ENCODE measurements at regions not wholly inside any gene's neighbourhood (a gene's known extent, or its start where the extent isn't known, plus 50 kb on each side); places are given as distances from the start of the nearest gene placed in this dataset.
"Not testable (repeated sequence)": the region's sequence is repeated elsewhere in the genome, so short reads cannot be mapped to it uniquely, and the experiment has no call there.

DNA sequence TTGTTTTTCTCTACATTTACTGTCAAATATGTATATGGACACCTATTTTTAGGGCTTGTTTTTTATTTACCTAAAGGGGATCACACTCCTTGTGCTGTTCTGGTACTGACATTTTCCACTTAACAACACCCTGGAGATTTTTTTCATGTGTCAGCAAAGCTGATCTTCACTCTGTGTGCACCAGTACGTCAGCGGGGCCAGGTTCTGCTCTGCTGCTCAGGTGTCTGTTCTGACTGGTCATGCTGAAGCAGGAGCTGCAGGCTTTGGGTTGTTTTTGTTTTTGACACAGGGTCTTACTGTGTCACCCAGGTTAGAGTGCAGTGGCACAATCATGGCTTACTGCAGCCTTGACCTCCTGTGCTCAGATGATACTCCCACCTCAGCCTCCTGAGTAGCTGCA, 81.9 kb upstream of the CCND2 start:
- Histone ChIP-seq H3K27me3 (ENCODE audit: insufficient read depth, insufficient read length) (no peaks in the 10 kb centered on the region), H3K9ac (ENCODE audit: insufficient read length, low read depth) (no peak overlapping the region), H3K9me3 (ENCODE audit: insufficient read depth, low read length) (no peaks in the 10 kb centered on the region), H3K4me1 (ENCODE audit: insufficient read depth, insufficient read length) (peaks cover under 1% of the 10 kb centered on the region), H3K36me3 (ENCODE audit: insufficient read depth, insufficient read length, low read length) (no peaks in the 10 kb centered on the region), H3K4me3 (ENCODE audit: insufficient read length, low read depth) (no peak overlapping the region)
- no peak for DNase-seq (ENCODE audit: low read depth, low spot score)
- no peak for TF ChIP-seq YY1 (IDR thresholded peaks at IDR 0.05; ENCODE audit: insufficient read depth, insufficient read length)
- no peak for TF ChIP-seq SUZ12 (IDR thresholded peaks at IDR 0.05; ENCODE audit: extremely low read depth, insufficient read depth, insufficient read length)
- no peak for TF ChIP-seq ZNF274 (IDR thresholded peaks at IDR 0.05; ENCODE audit: low read depth, low read length)

DNA sequence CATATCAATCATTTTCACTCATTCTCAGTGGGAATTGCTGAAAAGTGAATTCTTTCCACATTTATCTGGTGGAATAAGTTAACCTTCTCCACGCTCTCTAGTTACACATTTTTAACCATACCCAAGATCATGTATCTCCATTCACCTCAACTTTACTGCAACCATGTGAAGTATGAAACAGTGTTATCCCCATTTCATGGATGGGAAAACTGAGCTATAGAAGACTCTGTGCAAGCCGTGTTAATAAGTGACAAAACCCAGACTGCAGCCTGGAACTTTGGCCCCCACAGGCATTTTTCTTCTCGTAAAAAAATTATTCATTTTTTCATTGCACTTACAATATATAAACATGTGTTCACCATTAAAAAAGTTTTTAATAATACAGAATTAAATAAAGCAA, 82.4 kb upstream of the CCND2 start:
- Histone ChIP-seq H3K9me3 (ENCODE audit: insufficient read depth, low read length) (no peaks in the 10 kb centered on the region), H3K36me3 (ENCODE audit: insufficient read depth, insufficient read length, low read length) (no peaks in the 10 kb centered on the region), H3K4me1 (ENCODE audit: insufficient read depth, insufficient read length) (no peaks in the 10 kb centered on the region), H3K9ac (ENCODE audit: insufficient read length, low read depth) (no peak overlapping the region), H3K4me3 (ENCODE audit: insufficient read length, low read depth) (no peak overlapping the region), H3K27me3 (ENCODE audit: insufficient read depth, insufficient read length) (no peaks in the 10 kb centered on the region)
- no peak for DNase-seq (ENCODE audit: low read depth, low spot score)
- no peak for TF ChIP-seq YY1 (IDR thresholded peaks at IDR 0.05; ENCODE audit: insufficient read depth, insufficient read length)
- TF ChIP-seq ZNF274 (IDR thresholded peaks at IDR 0.05; ENCODE audit: low read depth, low read length), result no peak
- no peak for TF ChIP-seq SUZ12 (IDR thresholded peaks at IDR 0.05; ENCODE audit: extremely low read depth, insufficient read depth, insufficient read length)

DNA sequence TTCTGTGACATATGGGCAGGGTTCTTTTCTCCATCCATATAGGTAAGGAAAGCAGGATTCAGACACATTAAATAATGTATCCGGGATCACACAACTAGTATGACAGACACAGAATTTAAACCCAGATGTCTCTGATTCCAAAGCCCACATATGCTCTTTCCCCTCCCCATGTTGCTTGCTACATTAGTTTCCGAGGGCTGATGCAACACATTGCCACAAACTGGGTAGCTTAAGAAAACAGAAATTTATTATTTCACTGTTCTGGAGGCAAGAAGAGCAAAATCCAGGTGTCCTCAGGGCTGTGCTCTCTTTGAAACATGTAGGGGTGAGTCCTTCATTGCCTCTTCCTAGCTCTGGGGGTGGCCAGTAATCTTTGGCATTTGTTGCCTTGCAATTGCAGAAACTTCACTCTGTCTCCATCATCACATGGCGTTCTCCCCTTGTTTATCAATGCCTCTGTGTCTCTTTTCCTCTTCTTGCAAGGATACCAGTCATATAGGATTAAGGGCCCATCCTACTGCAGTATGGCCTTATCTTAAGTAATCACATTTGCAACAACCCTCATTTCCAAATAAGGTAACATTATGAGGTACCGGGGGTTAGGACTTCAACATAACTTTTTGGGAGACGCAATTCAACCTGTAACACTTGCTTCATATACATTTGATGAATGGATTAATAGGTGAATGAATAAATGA, 83.0 kb upstream of the CCND2 start:
- Histone ChIP-seq H3K9ac (ENCODE audit: insufficient read length, low read depth) (no peak overlapping the region), H3K27me3 (ENCODE audit: insufficient read depth, insufficient read length) (no peaks in the 10 kb centered on the region), H3K36me3 (ENCODE audit: insufficient read depth, insufficient read length, low read length) (no peaks in the 10 kb centered on the region), H3K4me1 (ENCODE audit: insufficient read depth, insufficient read length) (no peaks in the 10 kb centered on the region), H3K9me3 (ENCODE audit: insufficient read depth, low read length) (no peaks in the 10 kb centered on the region), H3K4me3 (ENCODE audit: insufficient read length, low read depth) (no peak overlapping the region)
- DNase-seq (ENCODE audit: low read depth, low spot score), result no peak
- TF ChIP-seq YY1 (IDR thresholded peaks at IDR 0.05; ENCODE audit: insufficient read depth, insufficient read length) (no peak), SUZ12 (IDR thresholded peaks at IDR 0.05; ENCODE audit: extremely low read depth, insufficient read depth, insufficient read length) (no peak), ZNF274 (IDR thresholded peaks at IDR 0.05; ENCODE audit: low read depth, low read length) (no peak)

DNA sequence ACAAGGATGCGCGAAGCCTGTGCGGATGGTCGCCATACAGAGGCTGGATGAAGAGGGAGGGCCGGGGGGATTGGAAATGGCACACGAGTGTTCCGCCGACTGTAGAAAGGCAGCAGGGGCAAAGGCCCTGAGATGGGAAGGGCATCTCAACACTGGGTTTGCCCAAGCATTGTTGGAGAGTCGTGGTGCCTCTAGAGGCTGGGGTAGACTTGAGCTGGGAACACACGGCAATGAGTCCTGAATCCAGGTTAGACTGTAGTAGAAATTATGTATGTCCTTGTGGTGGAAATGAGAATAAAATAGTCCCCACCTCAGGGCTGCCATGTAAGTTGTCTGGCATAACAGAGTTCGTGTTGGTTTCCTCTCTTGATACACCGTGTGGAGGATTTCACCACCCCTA, 83.8 kb upstream of the CCND2 start:
- Histone ChIP-seq H3K4me1 (ENCODE audit: insufficient read depth, insufficient read length) (no peaks in the 10 kb centered on the region), H3K9ac (ENCODE audit: insufficient read length, low read depth) (no peak overlapping the region), H3K4me3 (ENCODE audit: insufficient read length, low read depth) (no peak overlapping the region), H3K9me3 (ENCODE audit: insufficient read depth, low read length) (no peaks in the 10 kb centered on the region), H3K36me3 (ENCODE audit: insufficient read depth, insufficient read length, low read length) (no peaks in the 10 kb centered on the region), H3K27me3 (ENCODE audit: insufficient read depth, insufficient read length) (no peaks in the 10 kb centered on the region)
- TF ChIP-seq YY1 (IDR thresholded peaks at IDR 0.05; ENCODE audit: insufficient read depth, insufficient read length) (no peak), ZNF274 (IDR thresholded peaks at IDR 0.05; ENCODE audit: low read depth, low read length) (no peak), SUZ12 (IDR thresholded peaks at IDR 0.05; ENCODE audit: extremely low read depth, insufficient read depth, insufficient read length) (no peak)
- DNase-seq (ENCODE audit: low read depth, low spot score), result no peak

DNA sequence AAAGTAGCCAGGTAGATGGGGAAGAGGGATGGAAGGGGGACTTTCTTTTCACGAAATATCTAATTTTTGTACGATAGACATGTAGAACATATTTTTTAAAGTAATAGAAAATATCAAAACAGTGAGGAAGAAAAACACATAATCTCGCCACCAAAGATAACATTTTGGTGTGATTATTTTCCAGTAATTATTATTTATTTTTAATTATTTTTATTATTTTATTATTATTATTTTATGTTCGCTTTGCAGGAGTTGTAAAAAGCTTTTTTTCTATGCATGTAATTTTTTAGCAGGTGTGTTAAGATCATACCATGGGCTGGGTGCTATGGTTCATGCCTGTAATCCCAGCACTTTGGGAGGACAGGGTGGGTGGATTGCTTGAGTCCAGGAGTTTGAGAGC, 85.6 kb upstream of the CCND2 start:
- DNase-seq (ENCODE audit: low read depth, low spot score), result no peak
- no peaks in the 10 kb centered on the region for H3K36me3 ChIP-seq (ENCODE audit: insufficient read depth, insufficient read length, low read length)
- H3K27me3 ChIP-seq (ENCODE audit: insufficient read depth, insufficient read length), result no peaks in the 10 kb centered on the region
- no peak for TF ChIP-seq ZNF274 (IDR thresholded peaks at IDR 0.05; ENCODE audit: low read depth, low read length)
- TF ChIP-seq SUZ12 (IDR thresholded peaks at IDR 0.05; ENCODE audit: extremely low read depth, insufficient read depth, insufficient read length), result no peak
- TF ChIP-seq YY1 (IDR thresholded peaks at IDR 0.05; ENCODE audit: insufficient read depth, insufficient read length), result no peak
- no peaks in the 10 kb centered on the region for H3K4me1 ChIP-seq (ENCODE audit: insufficient read depth, insufficient read length)
- no peak overlapping the region for H3K4me3 ChIP-seq (ENCODE audit: insufficient read length, low read depth)
- no peaks in the 10 kb centered on the region for H3K9me3 ChIP-seq (ENCODE audit: insufficient read depth, low read length)
- no peak overlapping the region for H3K9ac ChIP-seq (ENCODE audit: insufficient read length, low read depth)

DNA sequence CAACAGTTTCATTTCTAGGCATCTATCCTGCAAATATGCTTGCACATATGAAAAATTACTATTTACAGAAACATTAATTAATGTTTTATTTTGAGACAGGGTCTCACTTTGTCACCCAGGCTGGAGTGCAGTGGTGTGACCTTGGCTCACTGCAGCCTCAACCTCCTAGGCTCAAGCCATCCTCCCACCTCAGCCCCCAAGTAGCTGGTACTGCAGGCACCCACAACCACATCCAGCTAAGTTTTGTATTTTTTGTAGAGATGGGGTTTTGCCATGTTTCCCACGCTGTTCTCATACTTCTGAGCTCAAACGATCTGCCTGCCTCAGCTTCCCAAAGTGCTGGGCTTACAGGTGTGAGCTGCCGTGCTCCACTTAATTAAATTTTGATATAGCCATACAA, 86.2 kb upstream of the CCND2 start:
- H3K4me3 ChIP-seq (ENCODE audit: insufficient read length, low read depth); H3K27me3 ChIP-seq (ENCODE audit: insufficient read depth, insufficient read length); H3K4me1 ChIP-seq (ENCODE audit: insufficient read depth, insufficient read length); H3K9ac ChIP-seq (ENCODE audit: insufficient read length, low read depth); DNase-seq (ENCODE audit: low read depth, low spot score); H3K9me3 ChIP-seq (ENCODE audit: insufficient read depth, low read length); H3K36me3 ChIP-seq (ENCODE audit: insufficient read depth, insufficient read length, low read length): not testable (repeated sequence)

DNA sequence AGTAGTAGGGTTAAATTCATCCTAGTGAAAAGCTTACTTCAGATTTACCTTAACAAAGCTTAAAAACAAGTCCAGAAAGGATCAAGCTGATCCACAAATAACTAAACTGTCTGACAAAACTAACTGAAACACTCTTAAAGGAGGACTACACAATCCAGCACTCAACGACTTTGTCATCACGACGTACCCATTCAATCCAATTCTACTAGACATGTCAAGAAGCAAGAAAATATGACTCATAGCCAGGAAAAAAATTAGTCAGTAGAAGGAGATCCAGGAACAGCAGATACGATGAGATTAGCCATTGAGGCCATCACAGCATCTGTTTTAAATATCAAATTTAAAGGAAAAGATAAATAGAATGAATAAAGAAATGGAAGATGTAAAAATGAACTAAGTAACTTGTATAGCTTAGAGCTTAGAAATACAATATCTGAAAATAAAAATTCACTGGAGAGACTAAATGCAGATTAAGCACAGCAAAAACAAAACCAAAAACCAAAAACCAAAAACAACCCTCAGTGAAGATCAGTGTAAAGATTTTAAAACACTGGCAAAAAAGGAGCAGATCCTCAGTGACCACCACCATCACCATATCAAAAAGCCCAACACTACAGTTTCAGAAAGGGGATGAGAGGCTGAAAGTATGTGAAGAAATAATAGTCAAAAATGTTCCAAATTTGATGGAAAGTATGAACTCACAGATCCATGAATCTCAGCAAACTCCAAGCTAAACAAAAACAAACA, 95.0 kb upstream of the CCND2 start:
- H3K36me3 ChIP-seq (ENCODE audit: insufficient read depth, insufficient read length, low read length), result no peaks in the 10 kb centered on the region
- no peak for DNase-seq (ENCODE audit: low read depth, low spot score)
- no peak overlapping the region for H3K9ac ChIP-seq (ENCODE audit: insufficient read length, low read depth)
- TF ChIP-seq ZNF274 (IDR thresholded peaks at IDR 0.05; ENCODE audit: low read depth, low read length), result no peak
- TF ChIP-seq SUZ12 (IDR thresholded peaks at IDR 0.05; ENCODE audit: extremely low read depth, insufficient read depth, insufficient read length), result no peak
- TF ChIP-seq YY1 (IDR thresholded peaks at IDR 0.05; ENCODE audit: insufficient read depth, insufficient read length), result no peak
- no peaks in the 10 kb centered on the region for H3K4me1 ChIP-seq (ENCODE audit: insufficient read depth, insufficient read length)
- H3K4me3 ChIP-seq (ENCODE audit: insufficient read length, low read depth), result no peak overlapping the region
- no peaks in the 10 kb centered on the region for H3K27me3 ChIP-seq (ENCODE audit: insufficient read depth, insufficient read length)
- H3K9me3 ChIP-seq (ENCODE audit: insufficient read depth, low read length), result no peaks in the 10 kb centered on the region
